ENCODE measurements at regions not wholly inside any gene's neighbourhood (a gene's known extent, or its start where the extent isn't known, plus 50 kb on each side); places are given as distances from the start of the nearest gene placed in this dataset.

GRCh38 chr2:221235941-221236340, 336.2 kb downstream of the EPHA4 start:
- TF ChIP-seq POLR2A (IDR thresholded peaks at IDR 0.05; ENCODE audit: low read depth, low read length) (no peak), SPI1 (IDR thresholded peaks at IDR 0.05; ENCODE audit: low read depth, low read length) (no peak), TAF1 (IDR thresholded peaks at IDR 0.05; ENCODE audit: low read depth, low read length) (no peak)
